ENCODE measurements at regions not wholly inside any gene's neighbourhood (a gene's known extent, or its start where the extent isn't known, plus 50 kb on each side); places are given as distances from the start of the nearest gene placed in this dataset.

GRCh38 chr3:87397211-87397610 lies 120.8 kb upstream of the POU1F1 start:
- H3K36me3 Mint-ChIP-seq: peaks cover 4% of the 10 kb centered on the region
- no peaks in the 10 kb centered on the region for H3K27me3 Mint-ChIP-seq
- H3K9me3 Mint-ChIP-seq: peaks cover 14% of the 10 kb centered on the region
- DNase-seq (ENCODE audit: low spot score) (no peak), ATAC-seq (no peak)
- no peaks in the 10 kb centered on the region for H3K4me1 Mint-ChIP-seq (ENCODE audit: low read depth in 2 of 2)
- no peak overlapping the region for H3K4me3 Mint-ChIP-seq
- H3K27ac Mint-ChIP-seq: no peak overlapping the region

- Mint-ChIP-seq H3K4me3 (no peak overlapping the region), H3K36me3 (no peaks in the 10 kb centered on the region), H3K4me1 (ENCODE audit: low read depth in 2 of 2) (no peaks in the 10 kb centered on the region), H3K27me3 (no peaks in the 10 kb centered on the region), H3K9me3 (peaks cover 17% of the 10 kb centered on the region), H3K27ac (no peak overlapping the region)
- no peak for DNase-seq (ENCODE audit: low spot score)
- ATAC-seq: no peak
Observed at GRCh38 chr3:87390821-87391220, 114.4 kb upstream of the POU1F1 start.

GRCh38 chr3:87390353-87390752 lies 114.0 kb upstream of the POU1F1 start:
- Mint-ChIP-seq H3K9me3 (peaks cover 17% of the 10 kb centered on the region), H3K36me3 (no peaks in the 10 kb centered on the region), H3K4me1 (ENCODE audit: low read depth in 2 of 2) (no peaks in the 10 kb centered on the region), H3K4me3 (no peak overlapping the region), H3K27me3 (no peaks in the 10 kb centered on the region), H3K27ac (no peak overlapping the region)
- no peak for ATAC-seq
- DNase-seq (ENCODE audit: low spot score): no peak

GRCh38 chr3:87375231-87375682 lies 98.9 kb upstream of the POU1F1 start:
- DNase-seq (ENCODE audit: low spot score) (no peak), ATAC-seq (no peak)
- no peak overlapping the region for H3K4me3 Mint-ChIP-seq
- H3K4me1 Mint-ChIP-seq (ENCODE audit: low read depth in 2 of 2): no peaks in the 10 kb centered on the region
- H3K9me3 Mint-ChIP-seq: no peaks in the 10 kb centered on the region
- H3K27ac Mint-ChIP-seq: no peak overlapping the region
- no peaks in the 10 kb centered on the region for H3K36me3 Mint-ChIP-seq
- H3K27me3 Mint-ChIP-seq: no peaks in the 10 kb centered on the region

GRCh38 chr3:87370007-87370406 lies 93.6 kb upstream of the POU1F1 start:
- DNase-seq (ENCODE audit: low spot score) (no peak), ATAC-seq (no peak)
- H3K36me3 Mint-ChIP-seq: no peaks in the 10 kb centered on the region
- peaks cover 8% of the 10 kb centered on the region for H3K9me3 Mint-ChIP-seq
- H3K4me1 Mint-ChIP-seq (ENCODE audit: low read depth in 2 of 2): no peaks in the 10 kb centered on the region
- H3K27ac Mint-ChIP-seq: no peak overlapping the region
- no peak overlapping the region for H3K4me3 Mint-ChIP-seq
- H3K27me3 Mint-ChIP-seq: peaks cover 0 to 5% of the 10 kb centered on the region in 2 donors

- Mint-ChIP-seq H3K27me3 (peaks cover 2 to 5% of the 10 kb centered on the region in 2 donors), H3K9me3 (peaks cover 8% of the 10 kb centered on the region), H3K4me3 (no peak overlapping the region), H3K36me3 (no peaks in the 10 kb centered on the region), H3K4me1 (ENCODE audit: low read depth in 2 of 2) (no peaks in the 10 kb centered on the region), H3K27ac (no peak overlapping the region)
- no peak for DNase-seq (ENCODE audit: low spot score)
- ATAC-seq: no peak
Observed at GRCh38 chr3:87367736-87368135, 91.4 kb upstream of the POU1F1 start.

GRCh38 chr3:87363721-87364120 lies 87.3 kb upstream of the POU1F1 start:
- DNase-seq (ENCODE audit: low spot score) (no peak), ATAC-seq (no peak)
- Mint-ChIP-seq H3K27me3 (peaks cover 2 to 5% of the 10 kb centered on the region in 2 donors), H3K4me3 (no peak overlapping the region), H3K27ac (no peak overlapping the region), H3K36me3 (no peaks in the 10 kb centered on the region), H3K4me1 (ENCODE audit: low read depth in 2 of 2) (no peaks in the 10 kb centered on the region), H3K9me3 (peaks cover 8% of the 10 kb centered on the region)

GRCh38 chr3:87361956-87362355 lies 85.6 kb upstream of the POU1F1 start:
- Mint-ChIP-seq H3K27me3 (peaks cover 0 to 2% of the 10 kb centered on the region in 2 donors), H3K27ac (no peak overlapping the region), H3K4me1 (ENCODE audit: low read depth in 2 of 2) (no peaks in the 10 kb centered on the region), H3K36me3 (no peaks in the 10 kb centered on the region), H3K9me3 (peaks cover 2% of the 10 kb centered on the region), H3K4me3 (no peak overlapping the region)
- DNase-seq (ENCODE audit: low spot score) (no peak), ATAC-seq (no peak)

GRCh38 chr3:87361271-87361670 lies 84.9 kb upstream of the POU1F1 start:
- ATAC-seq (no peak), DNase-seq (ENCODE audit: low spot score) (no peak)
- Mint-ChIP-seq H3K36me3 (no peaks in the 10 kb centered on the region), H3K4me1 (ENCODE audit: low read depth in 2 of 2) (no peaks in the 10 kb centered on the region), H3K27me3 (peaks cover 0 to 2% of the 10 kb centered on the region in 2 donors), H3K27ac (no peak overlapping the region), H3K9me3 (no peaks in the 10 kb centered on the region), H3K4me3 (no peak overlapping the region)

- no peak for DNase-seq (ENCODE audit: low spot score)
- no peak overlapping the region for H3K4me3 Mint-ChIP-seq
- no peak overlapping the region for H3K27ac Mint-ChIP-seq
- peaks cover 2 to 6% of the 10 kb centered on the region in 2 donors for H3K27me3 Mint-ChIP-seq
- no peaks in the 10 kb centered on the region for H3K36me3 Mint-ChIP-seq
- no peak for ATAC-seq
- H3K9me3 Mint-ChIP-seq: no peaks in the 10 kb centered on the region
- no peaks in the 10 kb centered on the region for H3K4me1 Mint-ChIP-seq (ENCODE audit: low read depth in 2 of 2)
Observed at GRCh38 chr3:87359826-87360225, 83.4 kb upstream of the POU1F1 start.

- Mint-ChIP-seq H3K4me3 (no peak overlapping the region), H3K27ac (no peak overlapping the region), H3K36me3 (no peaks in the 10 kb centered on the region), H3K4me1 (ENCODE audit: low read depth in 2 of 2) (no peaks in the 10 kb centered on the region), H3K9me3 (no peaks in the 10 kb centered on the region), H3K27me3 (peaks cover 4 to 12% of the 10 kb centered on the region in 2 donors)
- DNase-seq (ENCODE audit: low spot score) (no peak), ATAC-seq (no peak)
Observed at GRCh38 chr3:87359025-87359424, 82.6 kb upstream of the POU1F1 start.

GRCh38 chr3:87358066-87358465 lies 81.7 kb upstream of the POU1F1 start:
- no peaks in the 10 kb centered on the region for H3K9me3 Mint-ChIP-seq
- DNase-seq (ENCODE audit: low spot score) (no peak), ATAC-seq (no peak)
- H3K36me3 Mint-ChIP-seq: no peaks in the 10 kb centered on the region
- H3K27ac Mint-ChIP-seq: no peak overlapping the region
- H3K4me3 Mint-ChIP-seq: no peak overlapping the region
- H3K27me3 Mint-ChIP-seq: peaks cover 4 to 15% of the 10 kb centered on the region in 2 donors
- H3K4me1 Mint-ChIP-seq (ENCODE audit: low read depth in 2 of 2): no peaks in the 10 kb centered on the region

- Mint-ChIP-seq H3K27me3 (peaks cover 2 to 15% of the 10 kb centered on the region in 2 donors), H3K4me3 (no peak overlapping the region), H3K27ac (no peak overlapping the region), H3K36me3 (no peaks in the 10 kb centered on the region), H3K9me3 (no peaks in the 10 kb centered on the region), H3K4me1 (ENCODE audit: low read depth in 2 of 2) (no peaks in the 10 kb centered on the region)
- ATAC-seq: no peak
- DNase-seq (ENCODE audit: low spot score): no peak
Observed at GRCh38 chr3:87354398-87354797, 78.0 kb upstream of the POU1F1 start.

GRCh38 chr3:87351937-87352336 lies 75.6 kb upstream of the POU1F1 start:
- H3K4me1 Mint-ChIP-seq (ENCODE audit: low read depth in 2 of 2): no peaks in the 10 kb centered on the region

More at GRCh38 chr3:87351937-87352336, 75.6 kb upstream of the POU1F1 start:
- Mint-ChIP-seq H3K4me3 (no peak overlapping the region), H3K27ac (no peak overlapping the region), H3K9me3 (no peaks in the 10 kb centered on the region), H3K27me3 (peaks cover 2 to 15% of the 10 kb centered on the region in 2 donors), H3K36me3 (no peaks in the 10 kb centered on the region)
- ATAC-seq (no peak), DNase-seq (ENCODE audit: low spot score) (no peak)
